ENCODE measurements at regions not wholly inside any gene's neighbourhood (a gene's known extent, or its start where the extent isn't known, plus 50 kb on each side); places are given as distances from the start of the nearest gene placed in this dataset.

DNA sequence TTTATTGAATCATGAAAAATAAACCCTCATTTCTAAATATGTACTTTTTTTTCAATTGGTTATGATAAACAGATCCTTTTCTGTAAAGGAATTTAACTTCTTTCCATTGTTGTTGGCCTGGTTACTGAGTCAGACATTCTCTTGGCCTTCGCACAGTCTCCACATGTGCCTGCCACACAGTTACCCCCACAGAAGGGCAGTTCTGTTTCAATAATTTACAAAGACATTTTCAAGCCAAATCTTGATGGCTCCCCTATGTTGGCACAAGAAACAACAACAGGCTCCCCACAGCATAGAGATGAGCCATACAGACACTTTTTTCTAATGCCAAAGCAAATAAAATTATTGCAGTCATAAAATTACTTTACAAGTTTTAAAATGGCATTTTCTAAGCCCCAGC is 55.6 kb upstream of the BEND6 start:
- no peak overlapping the region for H3K9ac ChIP-seq (ENCODE audit: low read length)
- Mint-ChIP-seq H3K9me3 (ENCODE audit: insufficient read depth) (no peaks in the 10 kb centered on the region), H3K4me3 (no peak overlapping the region), H3K4me1 (no peaks in the 10 kb centered on the region), H3K27me3 (peaks cover 13% of the 10 kb centered on the region), H3K27ac (no peak overlapping the region)
- no peak overlapping the region for H3K4me3 ChIP-seq (ENCODE audit: control extremely low read depth in 1 of 5, extremely low read depth in 1 of 5, insufficient read depth in 1 of 5, low read depth in 2 of 5, low read length in 4 of 5)
- H3K36me3 ChIP-seq (replicated peaks in 1 of 2; ENCODE audit: control extremely low read depth in 1 of 2, control insufficient read depth in 1 of 2, extremely low read depth in 1 of 2, insufficient read depth in 2 of 2, low read length in 1 of 2), result no peaks in the 10 kb centered on the region
- no peaks in the 10 kb centered on the region for H3K79me2 ChIP-seq (ENCODE audit: control insufficient read depth, insufficient read depth, low read length)
- no peaks in the 10 kb centered on the region for H3K9me3 ChIP-seq (ENCODE audit: control extremely low read depth in 1 of 3, control insufficient read depth in 2 of 3, insufficient read depth in 1 of 3, low read length in 2 of 3)
- CTCF ChIA-PET, result interaction anchor here (6.6 kb wide), 1 partner anchor 416 kb away, joined by 188 read pairs; the partner anchor contains the start of gene PRIM2
- H3K4me1 ChIP-seq (ENCODE audit: control insufficient read depth in 2 of 2, insufficient read depth in 2 of 2, low read length in 2 of 2), result no peaks in the 10 kb centered on the region
- H3K27ac ChIP-seq (ENCODE audit: low read length in 2 of 2), result no peak overlapping the region
- no peak for TF ChIP-seq EZH2 (IDR thresholded peaks at IDR 0.05; ENCODE audit: borderline replicate concordance, insufficient read depth, low read depth, low read length, poor library complexity, severe bottlenecking)
- TF ChIP-seq, protein P1, sequence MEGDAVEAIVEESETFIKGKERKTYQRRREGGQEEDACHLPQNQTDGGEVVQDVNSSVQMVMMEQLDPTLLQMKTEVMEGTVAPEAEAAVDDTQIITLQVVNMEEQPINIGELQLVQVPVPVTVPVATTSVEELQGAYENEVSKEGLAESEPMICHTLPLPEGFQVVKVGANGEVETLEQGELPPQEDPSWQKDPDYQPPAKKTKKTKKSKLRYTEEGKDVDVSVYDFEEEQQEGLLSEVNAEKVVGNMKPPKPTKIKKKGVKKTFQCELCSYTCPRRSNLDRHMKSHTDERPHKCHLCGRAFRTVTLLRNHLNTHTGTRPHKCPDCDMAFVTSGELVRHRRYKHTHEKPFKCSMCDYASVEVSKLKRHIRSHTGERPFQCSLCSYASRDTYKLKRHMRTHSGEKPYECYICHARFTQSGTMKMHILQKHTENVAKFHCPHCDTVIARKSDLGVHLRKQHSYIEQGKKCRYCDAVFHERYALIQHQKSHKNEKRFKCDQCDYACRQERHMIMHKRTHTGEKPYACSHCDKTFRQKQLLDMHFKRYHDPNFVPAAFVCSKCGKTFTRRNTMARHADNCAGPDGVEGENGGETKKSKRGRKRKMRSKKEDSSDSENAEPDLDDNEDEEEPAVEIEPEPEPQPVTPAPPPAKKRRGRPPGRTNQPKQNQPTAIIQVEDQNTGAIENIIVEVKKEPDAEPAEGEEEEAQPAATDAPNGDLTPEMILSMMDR (IDR thresholded peaks at IDR 0.05), result no peak
- POLR2A ChIA-PET, result no interaction called here
- no peaks in the 10 kb centered on the region for H4K20me1 ChIP-seq (ENCODE audit: control insufficient read depth, insufficient read depth, low read length, poor library complexity, severe bottlenecking)
- intact Hi-C loops (cut with micrococcal nuclease), result no loop called here
- no peak for ATAC-seq (ENCODE audit: low read depth)
- no peaks in the 10 kb centered on the region for H3K27me3 ChIP-seq (replicated peaks in 1 of 4; ENCODE audit: control extremely low read depth in 1 of 4, control insufficient read depth in 3 of 4, insufficient read depth in 4 of 4, low read length in 3 of 4)
- DNase-seq, result no peak
- H3K4me2 ChIP-seq (replicated peaks; ENCODE audit: low read depth, low read length, poor library complexity, severe bottlenecking), result no peak overlapping the region
- 100% methylated on average over 1 of the region's 1 CpG for WGBS (ENCODE audit: insufficient coverage)
- no peak overlapping the region for H2AFZ ChIP-seq (ENCODE audit: insufficient read depth, low read depth, low read length, poor library complexity, severe bottlenecking)

DNA sequence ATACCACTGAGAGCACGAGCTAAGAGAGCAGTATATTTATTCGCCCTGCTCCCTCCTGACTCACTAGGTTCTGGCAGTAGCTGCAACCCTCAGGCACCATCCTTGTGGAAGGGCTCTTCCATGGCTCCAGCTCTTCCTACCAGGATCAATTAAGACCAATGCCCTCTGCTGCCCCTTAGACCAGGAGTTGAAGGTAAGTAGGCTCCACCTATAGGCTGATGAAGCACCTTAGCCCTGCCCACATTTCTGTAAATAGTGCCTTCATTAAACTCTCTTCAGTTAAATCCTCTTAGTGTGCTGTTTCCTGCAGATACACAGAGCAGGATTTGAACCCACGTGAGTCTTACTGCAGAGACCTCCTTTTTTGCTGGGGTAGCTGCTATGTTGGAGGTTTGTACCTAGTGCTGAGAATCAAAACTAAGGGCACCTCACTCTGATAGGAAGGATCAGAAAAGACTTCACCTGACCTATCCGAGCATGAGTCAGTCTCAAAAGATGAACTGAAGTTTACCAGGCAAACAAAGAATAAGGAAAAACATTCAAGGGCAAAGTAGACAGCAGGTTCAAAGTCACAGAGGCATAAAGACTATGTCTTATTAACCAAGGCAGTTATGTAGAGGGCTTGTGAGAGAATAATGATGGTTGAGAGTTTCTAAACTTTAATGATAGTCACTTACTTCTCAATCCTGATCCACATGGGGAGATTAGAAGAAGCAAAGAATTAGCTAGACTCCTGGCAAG is 56.9 kb upstream of the BEND6 start:
- Mint-ChIP-seq H3K9me3 (ENCODE audit: insufficient read depth) (peaks cover 2% of the 10 kb centered on the region), H3K4me1 (no peaks in the 10 kb centered on the region), H3K27ac (no peak overlapping the region), H3K4me3 (no peak overlapping the region), H3K27me3 (peaks cover 12% of the 10 kb centered on the region)
- Histone ChIP-seq H3K4me1 (ENCODE audit: control insufficient read depth in 2 of 2, insufficient read depth in 2 of 2, low read length in 2 of 2) (no peaks in the 10 kb centered on the region), H3K79me2 (ENCODE audit: control insufficient read depth, insufficient read depth, low read length) (no peaks in the 10 kb centered on the region), H4K20me1 (ENCODE audit: control insufficient read depth, insufficient read depth, low read length, poor library complexity, severe bottlenecking) (no peaks in the 10 kb centered on the region), H3K4me3 (ENCODE audit: control extremely low read depth in 1 of 5, extremely low read depth in 1 of 5, insufficient read depth in 1 of 5, low read depth in 2 of 5, low read length in 4 of 5) (no peak overlapping the region), H2AFZ (ENCODE audit: insufficient read depth, low read depth, low read length, poor library complexity, severe bottlenecking) (no peak overlapping the region), H3K27me3 (replicated peaks in 1 of 4; ENCODE audit: control extremely low read depth in 1 of 4, control insufficient read depth in 3 of 4, insufficient read depth in 4 of 4, low read length in 3 of 4) (no peaks in the 10 kb centered on the region), H3K36me3 (replicated peaks in 1 of 2; ENCODE audit: control extremely low read depth in 1 of 2, control insufficient read depth in 1 of 2, extremely low read depth in 1 of 2, insufficient read depth in 2 of 2, low read length in 1 of 2) (no peaks in the 10 kb centered on the region), H3K4me2 (replicated peaks; ENCODE audit: low read depth, low read length, poor library complexity, severe bottlenecking) (no peak overlapping the region), H3K9ac (ENCODE audit: low read length) (no peak overlapping the region), H3K27ac (ENCODE audit: low read length in 2 of 2) (no peak overlapping the region), H3K9me3 (ENCODE audit: control extremely low read depth in 1 of 3, control insufficient read depth in 2 of 3, insufficient read depth in 1 of 3, low read length in 2 of 3) (no peaks in the 10 kb centered on the region)
- WGBS (ENCODE audit: insufficient coverage), result 89% methylated on average over 3 of the region's 4 CpGs
- TF ChIP-seq EZH2 (IDR thresholded peaks at IDR 0.05; ENCODE audit: borderline replicate concordance, insufficient read depth, low read depth, low read length, poor library complexity, severe bottlenecking), result no peak
- TF ChIP-seq, protein P1 (IDR thresholded peaks at IDR 0.05), result no peak
- no peak for DNase-seq
- ChIA-PET CTCF (interaction anchor here (0.9 kb wide), 1 partner anchor 418 kb away, joined by 3 read pairs; no protein-coding TSS in a partner anchor), POLR2A (no interaction called here)
- intact Hi-C loops (cut with micrococcal nuclease), result no loop called here
- ATAC-seq (ENCODE audit: low read depth), result no peak

Measured in B cell (primary cell).